H7 (cell line): ENCODE measurements at regions not wholly inside any gene's neighbourhood (a gene's known extent, or its start where the extent isn't known, plus 50 kb on each side); places are given as distances from the start of the nearest gene placed in this dataset.

Source experiments
- DNase-seq: peaks from one replicate; pipeline ENCODE4 v3.0.0; 2012
- H3K27me3 ChIP-seq: 2 replicates; pipeline ENCODE4 v1.6.0; 2011; ENCODE audit warnings: mild to moderate bottlenecking, low read length; ENCODE audit not compliant: control insufficient read depth, insufficient read depth
- H3K36me3 ChIP-seq: replicated peaks from 2 replicates; pipeline ENCODE4 v1.5.1; 2011; ENCODE audit warnings: low read length; ENCODE audit not compliant: control insufficient read depth, insufficient read depth
- H3K4me3 ChIP-seq: 2 replicates; pipeline ENCODE4 v1.5.1; 2011; ENCODE audit warnings: low read depth, mild to moderate bottlenecking, control low read depth, low read length, moderate library complexity; ENCODE audit not compliant: insufficient read depth

DNA sequence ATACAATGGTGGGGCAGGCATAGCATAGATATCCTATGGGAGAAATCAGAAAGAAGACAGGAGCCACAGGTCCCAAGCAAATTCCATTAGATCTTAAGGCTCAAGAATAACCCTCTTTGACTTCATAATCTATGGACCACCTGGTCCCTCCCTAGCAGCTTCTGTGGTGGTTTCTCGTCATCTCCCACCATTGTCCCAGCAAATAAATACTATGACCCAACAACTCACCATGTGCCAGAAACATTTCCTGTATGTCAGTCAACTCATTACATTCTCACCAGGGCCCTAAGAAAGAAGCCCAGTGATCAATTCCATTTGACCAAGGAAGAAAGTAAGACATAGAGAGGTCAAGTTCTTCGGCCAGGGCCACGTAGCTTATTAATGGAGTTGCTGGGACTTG lies 646.2 kb downstream of the VRK1 start:
- H3K4me3 ChIP-seq, result no peak overlapping the region
- H3K27me3 ChIP-seq, result no peaks in the 10 kb centered on the region
- H3K36me3 ChIP-seq, result no peaks in the 10 kb centered on the region
- no peak for DNase-seq

DNA sequence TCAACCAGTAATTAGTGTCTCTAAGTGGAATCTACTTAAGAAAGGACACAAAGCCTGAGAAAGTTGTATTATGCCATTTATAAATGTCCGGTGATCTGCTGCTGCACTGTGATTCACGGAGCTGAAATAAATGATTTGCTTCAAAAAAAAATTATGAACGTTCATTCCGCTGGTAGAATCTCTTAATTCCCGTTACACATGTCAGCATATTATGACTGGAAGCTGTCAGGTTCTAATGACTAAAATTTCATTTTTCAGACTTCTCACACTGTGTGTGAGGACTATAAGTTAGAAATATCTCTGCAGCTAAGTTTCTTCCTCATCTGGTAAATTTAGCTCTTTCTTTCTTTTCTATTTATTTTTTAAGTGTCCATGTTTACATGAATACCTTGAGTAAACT lies 647.1 kb downstream of the VRK1 start:
- no peak for DNase-seq
- Histone ChIP-seq H3K36me3 (no peaks in the 10 kb centered on the region), H3K27me3 (no peaks in the 10 kb centered on the region), H3K4me3 (no peak overlapping the region)

DNA sequence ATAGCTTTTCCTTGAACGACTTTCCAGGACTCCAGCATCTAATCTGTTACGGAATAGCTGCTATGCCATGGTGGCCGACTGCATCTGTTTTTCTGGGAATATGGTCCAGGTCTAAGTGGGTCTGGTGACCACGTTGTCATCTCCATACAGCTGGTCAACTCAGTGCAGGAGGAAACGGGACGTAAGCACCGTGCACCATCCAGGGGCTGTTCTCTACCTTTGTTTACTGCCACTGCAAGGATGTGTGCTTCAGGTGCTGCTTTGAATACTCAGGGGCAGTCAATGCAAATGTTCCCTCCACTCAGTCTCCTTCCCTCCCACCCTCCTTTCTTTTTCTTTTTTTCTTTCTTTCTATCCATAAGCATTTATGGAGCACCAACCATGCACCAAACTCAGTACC lies 648.2 kb downstream of the VRK1 start:
- no peak for DNase-seq
- Histone ChIP-seq H3K27me3 (no peaks in the 10 kb centered on the region), H3K36me3 (no peaks in the 10 kb centered on the region), H3K4me3 (no peak overlapping the region)

DNA sequence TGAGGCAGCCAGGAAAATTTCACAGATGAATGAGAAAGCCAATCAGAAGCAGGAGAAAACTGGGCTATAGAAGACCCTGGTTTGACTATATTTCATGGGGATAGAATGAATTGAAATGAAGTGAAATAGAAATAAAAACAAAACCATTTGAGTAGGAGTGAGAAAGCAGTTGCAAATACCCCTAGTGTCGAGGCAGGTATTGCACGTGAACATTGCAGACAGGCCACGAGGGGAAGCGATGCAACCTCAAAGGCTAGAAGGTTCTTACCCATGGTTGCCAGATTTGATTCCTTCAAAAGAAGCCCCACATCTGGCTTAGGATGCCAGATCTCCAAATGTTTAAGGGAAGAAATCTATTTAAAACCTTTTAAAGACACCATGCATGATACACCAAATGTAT lies 648.9 kb downstream of the VRK1 start:
- Histone ChIP-seq H3K36me3 (no peaks in the 10 kb centered on the region), H3K27me3 (no peaks in the 10 kb centered on the region), H3K4me3 (no peak overlapping the region)
- DNase-seq, result no peak

DNA sequence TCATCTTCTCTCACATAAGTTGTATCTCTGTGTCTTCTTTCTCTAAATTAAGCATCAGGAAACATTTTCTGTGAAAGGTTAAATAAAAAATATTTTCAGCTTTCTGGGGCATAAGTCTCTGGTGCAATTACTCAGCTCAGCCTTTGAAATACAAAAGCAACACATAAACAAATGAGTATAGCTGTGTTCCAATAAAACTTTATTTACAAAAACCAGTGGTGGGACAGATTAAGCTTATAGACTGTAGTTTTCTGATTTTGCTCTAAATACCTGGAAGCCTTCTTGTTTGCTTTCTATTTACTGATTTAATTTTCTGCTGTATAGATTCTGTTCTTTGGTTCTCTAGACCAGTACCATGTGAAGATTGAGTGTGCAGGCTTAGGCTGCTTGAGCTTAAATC lies 655.1 kb downstream of the VRK1 start:
- Histone ChIP-seq H3K27me3 (no peaks in the 10 kb centered on the region), H3K36me3 (no peaks in the 10 kb centered on the region), H3K4me3 (no peak overlapping the region)
- no peak for DNase-seq

DNA sequence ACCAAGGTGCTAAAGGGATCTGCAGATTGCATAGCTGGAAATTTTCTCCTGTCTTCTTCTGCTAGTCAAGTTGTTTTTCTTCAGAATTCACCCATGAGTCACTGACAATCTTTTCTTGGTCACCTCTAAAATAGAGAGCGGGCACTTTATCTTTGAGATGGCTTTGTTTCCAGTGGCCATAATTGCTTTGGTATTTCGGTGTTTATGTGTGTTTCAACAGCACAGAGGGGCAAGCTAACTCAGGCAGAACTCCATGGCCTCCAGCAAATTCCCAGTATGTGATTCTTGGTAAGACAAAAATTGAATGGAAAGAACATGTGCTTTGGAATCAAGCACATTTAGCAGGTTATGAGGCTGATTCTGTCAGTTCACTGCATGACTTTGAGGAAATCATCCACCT lies 656.8 kb downstream of the VRK1 start:
- Histone ChIP-seq H3K27me3 (no peaks in the 10 kb centered on the region; the same call in 1 of the 2 replicates), H3K36me3 (no peaks in the 10 kb centered on the region), H3K4me3 (no peak overlapping the region)
- DNase-seq, result no peak

DNA sequence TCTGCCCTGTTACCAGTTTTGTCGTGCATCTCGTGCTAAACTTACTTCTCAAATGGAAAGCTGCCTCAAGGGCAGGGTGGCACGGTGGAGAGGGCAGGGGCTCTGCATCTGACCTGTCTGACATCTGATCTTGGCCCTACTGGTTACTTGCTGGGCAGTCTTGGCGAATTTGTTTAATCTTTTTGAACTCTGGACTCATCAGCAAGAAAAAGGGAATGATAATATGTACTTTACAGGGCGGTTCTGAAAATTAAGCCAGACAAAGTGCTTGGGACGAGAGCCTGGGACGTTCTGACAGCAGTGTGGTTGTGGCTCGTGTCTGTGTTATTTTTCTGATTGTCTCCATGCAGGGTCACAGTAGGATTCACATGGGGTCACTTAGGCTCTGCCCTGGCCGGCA lies 659.3 kb downstream of the VRK1 start:
- no peaks in the 10 kb centered on the region for H3K36me3 ChIP-seq
- H3K4me3 ChIP-seq, result no peak overlapping the region
- H3K27me3 ChIP-seq, result no peaks in the 10 kb centered on the region; the same call in 1 of the 2 replicates
- DNase-seq, result no peak

DNA sequence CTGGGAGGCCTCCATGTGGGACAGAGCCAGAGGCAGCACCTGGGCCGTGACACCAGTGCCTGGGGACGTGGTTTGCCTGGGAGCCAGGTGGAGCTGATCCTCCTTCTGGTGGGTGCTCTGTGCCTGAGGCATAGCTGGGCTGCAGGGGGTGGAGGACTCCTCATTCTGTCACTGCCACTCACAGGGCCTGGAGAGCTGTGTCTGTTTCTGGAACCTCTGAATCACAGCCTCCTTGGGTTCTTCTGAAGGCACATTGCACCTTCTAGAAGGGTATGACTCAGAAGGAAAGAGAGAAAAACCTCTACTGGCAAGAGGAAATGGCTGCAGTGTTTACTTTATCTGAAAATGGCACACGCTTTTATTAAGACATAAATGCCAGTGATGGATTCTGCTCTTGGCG lies 659.8 kb downstream of the VRK1 start:
- H3K4me3 ChIP-seq, result no peak overlapping the region
- H3K27me3 ChIP-seq, result no peaks in the 10 kb centered on the region; the same call in 1 of the 2 replicates
- DNase-seq, result no peak
- no peaks in the 10 kb centered on the region for H3K36me3 ChIP-seq

DNA sequence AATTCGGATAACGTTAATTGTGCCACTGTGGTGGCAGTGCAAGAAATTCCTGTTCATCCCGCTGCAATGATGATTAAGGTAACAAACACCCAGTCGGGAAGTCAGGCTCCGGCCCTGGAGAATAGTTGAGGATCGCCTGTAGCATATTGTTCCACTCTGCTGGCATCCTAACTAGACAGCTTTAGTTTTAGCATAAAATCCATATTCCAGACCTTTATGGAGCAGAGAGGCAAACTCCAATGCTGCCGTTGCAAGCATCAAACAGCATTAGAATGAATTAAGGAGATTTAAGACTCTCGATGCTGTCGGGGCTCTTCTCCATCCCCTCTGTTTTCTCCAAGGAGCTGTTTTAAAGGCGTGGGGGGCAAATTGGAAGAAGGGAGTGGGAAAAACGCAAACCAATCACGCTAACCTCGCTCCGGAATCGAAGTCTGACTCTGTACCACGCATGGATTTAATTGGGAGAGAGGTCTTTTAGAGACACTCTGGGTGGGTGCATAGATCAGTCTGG lies 660.4 kb downstream of the VRK1 start:
- no peak for DNase-seq
- Histone ChIP-seq H3K36me3 (no peaks in the 10 kb centered on the region), H3K27me3 (no peaks in the 10 kb centered on the region; the same call in 1 of the 2 replicates), H3K4me3 (no peak overlapping the region)

DNA sequence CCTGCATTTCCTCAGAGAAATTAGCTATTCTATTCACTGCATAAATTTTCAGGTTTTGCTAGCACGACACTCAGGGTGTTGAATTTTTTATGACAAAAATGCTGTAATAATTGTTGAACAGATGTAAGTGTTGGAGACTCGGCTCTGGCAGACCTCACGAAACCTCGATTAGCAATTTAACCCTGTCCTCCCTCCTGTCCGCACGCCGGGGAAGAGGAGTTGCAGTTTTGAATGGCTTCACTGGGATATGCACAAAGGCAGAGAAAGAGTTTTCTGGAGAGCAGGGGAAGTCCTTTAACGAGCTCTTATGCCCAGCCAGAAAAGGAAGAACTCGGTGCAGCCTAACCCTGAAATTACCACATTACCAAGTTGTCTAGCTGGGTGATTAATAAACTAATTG lies 661.1 kb downstream of the VRK1 start:
- DNase-seq, result no peak
- peak overlapping the region; percentile 36 for H3K4me3 ChIP-seq
- no peaks in the 10 kb centered on the region; the same call in 1 of the 2 replicates for H3K27me3 ChIP-seq
- no peaks in the 10 kb centered on the region for H3K36me3 ChIP-seq

DNA sequence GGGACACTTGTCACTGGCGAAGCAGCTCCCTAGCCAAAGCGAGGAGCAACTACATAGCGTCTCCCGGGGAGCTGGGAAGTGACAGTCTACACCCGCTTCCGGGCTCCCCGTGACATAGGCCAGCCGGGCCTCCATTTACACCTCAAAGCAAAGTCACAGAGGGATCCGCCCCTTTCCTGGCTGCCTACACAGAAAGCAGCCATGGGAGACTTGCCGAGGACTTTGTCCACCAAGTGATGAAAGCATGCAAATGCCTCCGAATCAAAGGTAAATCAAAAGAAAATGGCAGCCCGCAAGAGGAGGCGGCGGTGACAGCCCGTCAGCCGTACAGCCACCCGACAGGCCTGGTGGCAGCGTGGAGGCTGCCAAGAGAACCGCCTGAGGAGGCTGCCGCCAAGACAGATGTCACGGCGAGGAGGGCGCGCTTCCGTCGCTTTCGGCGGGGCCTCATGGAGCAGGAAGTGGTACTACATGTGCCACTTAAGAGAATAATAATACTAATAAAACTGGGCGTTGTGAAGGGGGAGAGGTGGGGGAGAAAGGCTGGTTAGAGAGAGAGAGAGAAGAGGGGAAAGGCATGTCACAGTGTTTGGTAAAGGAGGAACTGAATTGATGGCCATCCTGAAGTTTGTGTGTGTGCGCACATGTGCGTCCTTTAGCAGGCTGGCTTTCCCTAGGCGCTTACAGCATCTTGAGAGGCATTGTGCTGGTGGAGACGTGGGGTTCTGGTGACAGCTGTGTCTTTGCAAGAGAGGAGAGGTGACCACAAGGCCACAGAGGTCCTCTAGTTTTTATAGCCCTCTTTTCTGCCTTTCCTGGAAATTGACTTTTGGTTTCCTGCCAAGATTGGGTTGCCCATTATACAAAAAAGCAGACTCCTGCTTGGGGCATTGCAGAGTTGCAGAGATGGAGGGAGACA lies 661.7 kb downstream of the VRK1 start:
- DNase-seq, result peak; percentile 83
- no peaks in the 10 kb centered on the region; the same call in 1 of the 2 replicates for H3K27me3 ChIP-seq

DNA sequence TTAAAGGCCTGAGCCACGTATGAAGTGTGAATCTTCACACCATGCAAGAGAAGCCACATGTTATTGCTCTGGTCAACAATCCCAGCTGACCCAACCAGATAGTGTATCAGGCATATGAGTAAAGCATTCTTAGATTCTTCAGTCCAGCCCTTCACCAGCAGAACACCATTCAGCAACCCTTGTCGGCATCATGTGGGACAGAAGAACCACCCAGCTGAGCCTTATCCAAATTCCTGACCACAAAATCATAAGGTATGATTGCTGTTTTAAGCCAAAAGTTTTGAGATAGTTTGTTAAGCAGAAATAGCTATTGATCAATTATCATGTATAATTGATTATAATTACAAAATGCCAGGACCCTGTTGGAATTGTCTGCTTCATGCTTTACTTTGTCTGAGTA lies 664.9 kb downstream of the VRK1 start:
- H3K27me3 ChIP-seq, result no peaks in the 10 kb centered on the region; the same call in 1 of the 2 replicates
- H3K36me3 ChIP-seq, result no peaks in the 10 kb centered on the region
- no peak for DNase-seq
- H3K4me3 ChIP-seq, result no peak overlapping the region

More for the DNA sequence above, 661.7 kb downstream of the VRK1 start:
- Histone ChIP-seq H3K36me3 (no peaks in the 10 kb centered on the region), H3K4me3 (peak overlapping the region; percentile 36)

DNA sequence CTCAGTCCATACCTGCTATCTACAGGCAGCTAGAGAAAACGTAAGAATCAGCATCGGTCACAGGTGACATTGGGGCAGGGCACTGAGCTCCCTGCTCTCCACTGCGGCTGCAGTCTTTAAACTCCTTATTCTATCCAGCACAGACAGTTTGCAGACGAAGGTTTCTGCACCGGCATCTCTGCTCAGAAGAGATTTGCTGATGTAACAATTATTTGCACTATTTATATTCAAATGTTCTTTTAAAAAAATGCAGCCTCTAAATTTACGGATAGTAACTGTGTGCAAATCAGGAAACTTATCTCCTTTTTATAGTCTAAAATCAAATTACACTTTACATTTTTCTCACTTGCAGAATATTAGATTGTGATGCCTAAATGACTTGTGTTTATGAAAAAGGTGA lies 671.0 kb downstream of the VRK1 start:
- Histone ChIP-seq H3K36me3 (no peaks in the 10 kb centered on the region), H3K27me3 (no peaks in the 10 kb centered on the region), H3K4me3 (no peak overlapping the region)
- DNase-seq, result no peak

DNA sequence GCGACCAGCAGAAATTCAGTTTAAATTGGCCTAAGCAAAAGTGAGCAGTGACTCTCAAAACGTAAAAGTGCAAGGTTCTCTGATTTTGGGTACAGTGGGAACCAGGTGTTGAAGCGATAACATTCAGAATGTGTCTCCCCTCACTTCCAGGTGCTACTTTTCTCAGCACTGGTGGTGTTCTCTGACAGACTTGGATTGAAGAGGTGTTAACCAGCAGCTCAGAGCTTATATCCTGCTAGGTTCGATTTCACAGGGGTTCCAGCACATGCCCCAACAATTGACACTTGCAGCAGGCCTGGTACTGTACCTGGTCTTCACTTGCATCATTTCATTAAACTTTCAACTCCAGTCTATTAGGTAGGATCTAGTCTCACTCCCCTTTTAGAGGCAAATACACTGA lies 680.2 kb downstream of the VRK1 start:
- H3K36me3 ChIP-seq, result no peaks in the 10 kb centered on the region
- H3K27me3 ChIP-seq, result no peaks in the 10 kb centered on the region
- no peak for DNase-seq
- H3K4me3 ChIP-seq, result no peak overlapping the region

DNA sequence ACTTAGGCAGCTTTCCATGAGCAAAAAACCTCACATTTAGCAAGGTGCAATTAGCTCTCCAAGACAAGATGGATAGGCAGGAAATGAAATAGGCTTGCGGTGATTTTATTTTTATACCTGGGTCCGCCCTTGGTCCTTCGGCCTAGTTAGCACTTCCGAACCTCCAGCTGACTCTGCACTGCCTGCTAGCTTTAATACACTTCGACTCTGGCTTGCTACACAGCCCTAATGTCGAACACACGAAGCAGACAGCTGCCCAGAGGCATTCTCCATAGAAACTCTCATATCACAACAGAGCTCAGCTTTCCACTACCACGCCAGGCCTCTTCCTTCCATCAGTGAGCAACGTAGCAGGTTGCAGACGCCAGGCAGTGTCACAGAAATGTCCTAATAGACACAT lies 688.0 kb downstream of the VRK1 start:
- DNase-seq, result no peak
- Histone ChIP-seq H3K36me3 (no peaks in the 10 kb centered on the region), H3K27me3 (no peaks in the 10 kb centered on the region; the same call in 1 of the 2 replicates), H3K4me3 (no peak overlapping the region)
